ENCODE measurements at regions not wholly inside any gene's neighbourhood (a gene's known extent, or its start where the extent isn't known, plus 50 kb on each side); places are given as distances from the start of the nearest gene placed in this dataset.

DNA sequence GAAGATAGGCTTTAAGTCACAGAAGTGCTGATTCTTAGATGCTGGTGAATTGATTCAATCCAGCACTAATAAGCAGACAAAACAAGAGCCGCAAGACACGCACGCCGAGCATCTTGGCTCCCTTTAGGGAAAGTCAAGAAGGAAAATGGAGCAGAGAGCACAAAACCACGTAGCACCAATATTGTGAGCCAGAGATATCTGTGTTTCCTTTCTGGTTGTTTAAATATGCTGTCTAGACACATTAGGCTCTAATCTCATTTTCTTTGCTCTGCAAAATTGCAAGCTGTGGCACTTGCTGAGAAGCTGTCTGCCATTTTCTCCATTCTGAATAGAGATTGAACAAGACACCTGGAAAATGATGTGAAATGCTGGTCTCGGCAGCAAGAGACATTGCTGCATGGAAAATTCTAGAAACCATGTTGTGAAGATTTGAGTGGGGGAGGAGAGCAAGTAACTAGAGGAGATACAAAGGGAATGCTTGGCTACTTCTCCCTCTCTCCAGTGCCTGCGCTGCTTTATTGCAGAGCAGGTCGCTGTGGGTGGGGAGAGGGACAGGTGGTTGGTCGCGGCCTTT is 336.3 kb downstream of the MED10 start:
- no peaks in the 10 kb centered on the region for H3K4me1 ChIP-seq (ENCODE audit: control insufficient read depth in 2 of 2, insufficient read depth in 2 of 2, low read length in 1 of 2)
- no peaks in the 10 kb centered on the region for H3K36me3 ChIP-seq (ENCODE audit: control insufficient read depth in 2 of 2, insufficient read depth in 2 of 2, low read length in 1 of 2)
- H3K27ac ChIP-seq (ENCODE audit: low read depth in 2 of 2, low read length in 1 of 2): no peak overlapping the region
- no peaks in the 10 kb centered on the region for H3K9me3 ChIP-seq (ENCODE audit: control insufficient read depth in 2 of 2, insufficient read depth in 1 of 2, low read depth in 1 of 2, low read length in 1 of 2)
- no peak overlapping the region for H3K4me3 ChIP-seq (ENCODE audit: low read depth in 1 of 2, low read length in 2 of 2)
- H3K27me3 ChIP-seq (ENCODE audit: control insufficient read depth in 1 of 2, insufficient read depth in 2 of 2, low read length in 2 of 2): no peaks in the 10 kb centered on the region
- 82 to 89% methylated on average over 10 of the region's 10 CpGs for WGBS, 2 donors

DNA sequence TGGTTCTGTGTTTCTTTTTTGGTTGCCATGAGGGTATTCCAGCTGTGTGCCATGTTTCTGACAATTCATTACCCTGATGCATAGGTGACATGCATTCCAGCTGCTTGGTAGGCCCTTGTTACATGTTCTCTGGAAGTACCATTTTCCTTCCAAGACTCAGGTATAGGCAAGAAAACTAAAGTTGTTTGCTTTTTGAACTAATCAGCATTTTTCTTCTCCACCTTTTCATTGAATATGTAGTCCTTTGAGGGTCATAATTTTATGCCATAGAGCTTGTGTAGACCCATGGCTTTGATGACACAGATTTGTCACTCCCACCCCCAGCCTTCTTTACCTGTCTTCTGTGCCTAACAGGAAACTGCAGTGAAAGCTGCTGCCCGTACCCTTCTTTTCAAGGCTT is 339.2 kb downstream of the MED10 start:
- Histone ChIP-seq H3K4me1 (ENCODE audit: control insufficient read depth in 2 of 2, insufficient read depth in 2 of 2, low read length in 1 of 2) (no peaks in the 10 kb centered on the region), H3K9me3 (ENCODE audit: control insufficient read depth in 2 of 2, insufficient read depth in 1 of 2, low read depth in 1 of 2, low read length in 1 of 2) (no peaks in the 10 kb centered on the region), H3K27me3 (ENCODE audit: control insufficient read depth in 1 of 2, insufficient read depth in 2 of 2, low read length in 2 of 2) (no peaks in the 10 kb centered on the region), H3K36me3 (ENCODE audit: control insufficient read depth in 2 of 2, insufficient read depth in 2 of 2, low read length in 1 of 2) (no peaks in the 10 kb centered on the region), H3K4me3 (ENCODE audit: low read depth in 1 of 2, low read length in 2 of 2) (no peak overlapping the region), H3K27ac (ENCODE audit: low read depth in 2 of 2, low read length in 1 of 2) (no peak overlapping the region)
- 78 to 86% methylated on average over 1 of the region's 1 CpG for WGBS, 2 donors

DNA sequence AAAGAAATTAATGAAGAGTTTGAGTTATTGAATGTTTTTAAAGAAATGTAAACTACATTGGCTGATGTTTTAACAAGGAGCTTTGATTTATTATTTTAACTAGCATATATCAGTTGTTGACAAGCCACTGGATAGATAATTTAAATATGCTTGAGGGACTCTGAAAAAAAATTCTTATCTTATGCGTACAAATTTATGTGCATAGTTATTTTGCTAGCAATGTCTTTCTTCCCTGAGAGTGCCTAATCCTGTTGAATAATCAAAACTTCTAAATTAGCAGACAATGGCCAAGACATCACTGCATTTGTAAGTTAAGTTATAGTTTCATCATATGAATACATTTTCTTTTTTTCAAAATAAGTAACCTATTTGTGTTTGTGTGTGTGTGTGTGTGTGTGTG is 342.3 kb downstream of the MED10 start:
- WGBS, 2 donors: 89 to 91% methylated on average over 1 of the region's 1 CpG
- Histone ChIP-seq H3K36me3 (ENCODE audit: control insufficient read depth in 2 of 2, insufficient read depth in 2 of 2, low read length in 1 of 2) (no peaks in the 10 kb centered on the region), H3K4me3 (ENCODE audit: low read depth in 1 of 2, low read length in 2 of 2) (no peak overlapping the region), H3K4me1 (ENCODE audit: control insufficient read depth in 2 of 2, insufficient read depth in 2 of 2, low read length in 1 of 2) (no peaks in the 10 kb centered on the region), H3K9me3 (ENCODE audit: control insufficient read depth in 2 of 2, insufficient read depth in 1 of 2, low read depth in 1 of 2, low read length in 1 of 2) (no peaks in the 10 kb centered on the region), H3K27ac (ENCODE audit: low read depth in 2 of 2, low read length in 1 of 2) (no peak overlapping the region), H3K27me3 (ENCODE audit: control insufficient read depth in 1 of 2, insufficient read depth in 2 of 2, low read length in 2 of 2) (no peaks in the 10 kb centered on the region)

DNA sequence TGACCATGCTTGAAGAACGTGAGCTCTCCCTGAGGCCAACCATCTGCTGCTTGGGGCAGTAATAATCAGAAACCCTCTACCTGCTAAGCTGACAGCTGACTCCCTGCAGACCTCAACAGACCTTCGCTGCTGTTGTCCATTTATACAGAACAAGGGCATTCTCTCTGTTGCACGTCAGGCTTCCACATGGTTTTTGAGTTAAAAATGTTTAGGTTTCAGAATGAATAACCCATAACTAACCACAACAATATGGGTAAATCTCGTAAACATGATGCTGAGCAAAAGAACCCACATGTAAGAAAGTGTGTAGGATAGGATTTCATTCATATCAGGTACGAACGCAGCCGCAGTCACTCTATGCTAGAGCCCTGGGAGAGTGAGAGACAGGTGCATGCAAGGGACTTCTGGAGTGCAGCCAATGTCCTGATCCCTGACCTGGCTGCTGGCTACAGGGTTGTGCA is 348.5 kb downstream of the MED10 start:
- Histone ChIP-seq H3K27me3 (ENCODE audit: control insufficient read depth in 1 of 2, insufficient read depth in 2 of 2, low read length in 2 of 2) (no peaks in the 10 kb centered on the region), H3K4me1 (ENCODE audit: control insufficient read depth in 2 of 2, insufficient read depth in 2 of 2, low read length in 1 of 2) (no peaks in the 10 kb centered on the region), H3K27ac (ENCODE audit: low read depth in 2 of 2, low read length in 1 of 2) (no peak overlapping the region), H3K4me3 (ENCODE audit: low read depth in 1 of 2, low read length in 2 of 2) (no peak overlapping the region), H3K9me3 (ENCODE audit: control insufficient read depth in 2 of 2, insufficient read depth in 1 of 2, low read depth in 1 of 2, low read length in 1 of 2) (peaks cover 0 to 2% of the 10 kb centered on the region in 2 donors), H3K36me3 (ENCODE audit: control insufficient read depth in 2 of 2, insufficient read depth in 2 of 2, low read length in 1 of 2) (no peaks in the 10 kb centered on the region)
- 64 to 75% methylated on average over 7 of the region's 7 CpGs for WGBS, 2 donors

DNA sequence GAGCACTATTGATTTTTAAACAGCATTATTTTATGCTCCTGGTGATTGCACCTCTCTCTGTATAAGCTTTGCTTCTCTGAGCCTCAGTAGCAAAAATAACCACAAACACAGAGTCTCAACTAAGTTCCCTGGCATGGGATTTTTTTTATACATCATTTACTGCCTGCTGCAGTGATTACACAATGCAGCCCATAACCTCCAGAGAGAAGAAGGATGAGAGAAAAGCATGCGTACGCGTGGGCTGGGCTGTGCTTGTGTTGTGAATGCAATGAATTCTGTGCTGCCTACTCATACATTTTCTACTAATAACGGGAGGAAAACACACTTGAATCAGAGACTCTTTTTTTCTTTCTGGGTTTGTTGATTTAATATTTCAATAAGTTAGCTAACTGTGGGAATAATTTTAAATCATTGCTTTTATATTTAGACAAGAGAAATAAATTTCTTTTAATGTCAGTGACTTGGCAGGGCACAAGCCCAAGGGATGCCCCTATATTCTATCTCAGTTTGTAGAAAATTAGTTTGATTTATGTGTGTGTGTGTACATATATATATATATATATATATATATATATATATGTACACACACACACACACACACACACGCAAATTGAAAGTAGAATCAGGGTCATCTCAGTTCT is 351.5 kb downstream of the MED10 start:
- no peaks in the 10 kb centered on the region for H3K4me1 ChIP-seq (ENCODE audit: control insufficient read depth in 2 of 2, insufficient read depth in 2 of 2, low read length in 1 of 2)
- H3K9me3 ChIP-seq (ENCODE audit: control insufficient read depth in 2 of 2, insufficient read depth in 1 of 2, low read depth in 1 of 2, low read length in 1 of 2): peaks cover 0 to 2% of the 10 kb centered on the region in 2 donors
- H3K27me3 ChIP-seq (ENCODE audit: control insufficient read depth in 1 of 2, insufficient read depth in 2 of 2, low read length in 2 of 2): no peaks in the 10 kb centered on the region
- WGBS, 2 donors: 49 to 50% methylated on average over 5 of the region's 5 CpGs
- H3K36me3 ChIP-seq (ENCODE audit: control insufficient read depth in 2 of 2, insufficient read depth in 2 of 2, low read length in 1 of 2): no peaks in the 10 kb centered on the region
- H3K4me3 ChIP-seq (ENCODE audit: low read depth in 1 of 2, low read length in 2 of 2): no peak overlapping the region
- H3K27ac ChIP-seq (ENCODE audit: low read depth in 2 of 2, low read length in 1 of 2): no peak overlapping the region

DNA sequence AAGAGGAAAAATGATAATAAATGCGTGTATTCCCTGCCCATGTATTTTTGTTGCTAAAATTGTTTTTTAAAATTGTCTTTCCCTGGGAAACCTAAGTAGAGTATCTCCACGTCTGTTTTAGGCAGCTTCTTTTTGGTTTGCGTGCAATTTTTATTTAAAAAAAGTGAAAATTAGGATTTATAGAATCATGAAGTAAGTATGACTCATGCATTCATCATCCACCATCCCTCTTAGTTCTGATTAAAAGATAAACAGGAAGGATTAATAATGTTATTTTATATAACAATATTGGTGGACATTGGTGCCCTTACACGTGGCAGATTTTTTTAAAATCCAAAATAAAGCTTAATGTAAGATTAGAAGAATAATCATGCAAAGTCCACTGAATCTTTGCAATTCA is 358.7 kb downstream of the MED10 start:
- no peak overlapping the region for H3K4me3 ChIP-seq (ENCODE audit: low read depth in 1 of 2, low read length in 2 of 2)
- no peaks in the 10 kb centered on the region for H3K9me3 ChIP-seq (ENCODE audit: control insufficient read depth in 2 of 2, insufficient read depth in 1 of 2, low read depth in 1 of 2, low read length in 1 of 2)
- H3K27me3 ChIP-seq (ENCODE audit: control insufficient read depth in 1 of 2, insufficient read depth in 2 of 2, low read length in 2 of 2): no peaks in the 10 kb centered on the region
- 43 to 59% methylated on average over 4 of the region's 4 CpGs for WGBS, 2 donors
- no peaks in the 10 kb centered on the region for H3K4me1 ChIP-seq (ENCODE audit: control insufficient read depth in 2 of 2, insufficient read depth in 2 of 2, low read length in 1 of 2)
- H3K36me3 ChIP-seq (ENCODE audit: control insufficient read depth in 2 of 2, insufficient read depth in 2 of 2, low read length in 1 of 2): no peaks in the 10 kb centered on the region
- H3K27ac ChIP-seq (ENCODE audit: low read depth in 2 of 2, low read length in 1 of 2): no peak overlapping the region

DNA sequence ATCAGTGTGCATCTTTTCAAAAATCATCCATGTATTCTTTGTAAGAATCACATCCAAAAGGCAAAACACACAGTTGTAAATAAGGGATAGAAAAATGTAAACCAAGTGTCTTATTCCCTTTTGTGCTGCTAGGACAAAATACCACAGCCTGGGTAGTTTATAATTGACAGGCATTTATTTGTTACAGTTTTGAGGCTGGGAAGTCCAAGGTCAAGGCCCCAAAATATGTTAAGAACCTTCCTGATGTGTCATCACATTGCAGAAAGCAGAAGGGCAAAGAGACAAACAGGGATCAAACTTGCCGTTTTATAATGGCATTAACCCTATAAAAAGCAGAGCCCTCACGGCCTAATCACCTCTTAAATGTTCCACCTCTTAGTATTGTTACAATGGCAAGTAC is 364.8 kb downstream of the MED10 start:
- WGBS, 2 donors: 58 to 63% methylated on average over 2 of the region's 2 CpGs
- no peak overlapping the region for H3K4me3 ChIP-seq (ENCODE audit: low read depth in 1 of 2, low read length in 2 of 2)
- no peaks in the 10 kb centered on the region for H3K36me3 ChIP-seq (ENCODE audit: control insufficient read depth in 2 of 2, insufficient read depth in 2 of 2, low read length in 1 of 2)
- H3K9me3 ChIP-seq (ENCODE audit: control insufficient read depth in 2 of 2, insufficient read depth in 1 of 2, low read depth in 1 of 2, low read length in 1 of 2): peaks cover 0 to 2% of the 10 kb centered on the region in 2 donors
- no peaks in the 10 kb centered on the region for H3K27me3 ChIP-seq (ENCODE audit: control insufficient read depth in 1 of 2, insufficient read depth in 2 of 2, low read length in 2 of 2)
- no peak overlapping the region for H3K27ac ChIP-seq (ENCODE audit: low read depth in 2 of 2, low read length in 1 of 2)
- no peaks in the 10 kb centered on the region for H3K4me1 ChIP-seq (ENCODE audit: control insufficient read depth in 2 of 2, insufficient read depth in 2 of 2, low read length in 1 of 2)

DNA sequence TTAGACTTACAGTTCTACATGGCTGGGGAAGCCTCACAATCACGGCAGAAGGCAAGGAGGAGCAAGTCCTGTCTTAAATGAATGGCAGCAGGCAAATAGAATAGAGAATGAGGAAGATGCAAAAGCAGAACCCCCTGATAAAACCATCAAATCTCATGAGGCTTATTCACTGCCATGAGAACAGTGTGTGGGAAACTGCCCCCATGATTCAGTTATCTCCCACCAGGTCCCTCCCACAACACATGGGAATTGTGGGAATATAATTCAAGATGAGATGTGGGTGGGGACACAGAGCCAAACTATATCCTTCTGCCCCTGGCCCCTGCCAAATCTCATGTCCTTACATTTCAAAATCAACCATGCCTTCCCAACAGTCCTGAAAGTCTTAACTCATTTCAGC is 367.1 kb downstream of the MED10 start:
- Histone ChIP-seq H3K27ac (ENCODE audit: low read depth in 2 of 2, low read length in 1 of 2) (no peak overlapping the region), H3K4me1 (ENCODE audit: control insufficient read depth in 2 of 2, insufficient read depth in 2 of 2, low read length in 1 of 2) (no peaks in the 10 kb centered on the region), H3K4me3 (ENCODE audit: low read depth in 1 of 2, low read length in 2 of 2) (no peak overlapping the region), H3K9me3 (ENCODE audit: control insufficient read depth in 2 of 2, insufficient read depth in 1 of 2, low read depth in 1 of 2, low read length in 1 of 2) (peaks cover 2 to 3% of the 10 kb centered on the region in 2 donors), H3K27me3 (ENCODE audit: control insufficient read depth in 1 of 2, insufficient read depth in 2 of 2, low read length in 2 of 2) (no peaks in the 10 kb centered on the region), H3K36me3 (ENCODE audit: control insufficient read depth in 2 of 2, insufficient read depth in 2 of 2, low read length in 1 of 2) (no peaks in the 10 kb centered on the region)
- 61 to 71% methylated on average over 1 of the region's 1 CpG for WGBS, 2 donors

DNA sequence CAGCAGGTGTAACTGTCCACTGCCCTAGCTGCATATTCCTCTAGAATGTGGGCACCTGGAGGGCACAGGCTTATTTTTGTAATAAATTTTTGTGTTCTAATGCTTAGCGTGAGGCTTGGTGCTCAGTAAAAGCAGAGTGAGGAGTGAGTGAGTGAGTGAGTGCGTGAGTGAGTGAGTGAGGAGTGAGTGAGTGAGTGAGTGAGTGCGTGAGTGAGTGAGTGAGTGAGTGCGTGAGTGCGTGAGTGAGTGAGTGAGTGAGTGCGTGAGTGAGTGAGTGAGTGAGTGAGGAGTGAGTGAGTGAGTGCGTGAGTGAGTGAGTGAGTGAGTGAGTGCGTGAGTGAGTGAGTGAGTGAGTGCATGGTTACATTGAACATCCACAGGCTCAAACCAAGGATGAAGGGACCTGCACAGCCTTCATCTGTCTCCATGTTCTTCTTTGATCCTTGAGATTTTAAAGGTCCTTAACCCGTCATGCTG is 371.5 kb downstream of the MED10 start:
- Histone ChIP-seq H3K4me1 (ENCODE audit: control insufficient read depth in 2 of 2, insufficient read depth in 2 of 2, low read length in 1 of 2) (no peaks in the 10 kb centered on the region), H3K9me3 (ENCODE audit: control insufficient read depth in 2 of 2, insufficient read depth in 1 of 2, low read depth in 1 of 2, low read length in 1 of 2) (peaks cover 2 to 3% of the 10 kb centered on the region in 2 donors), H3K36me3 (ENCODE audit: control insufficient read depth in 2 of 2, insufficient read depth in 2 of 2, low read length in 1 of 2) (no peaks in the 10 kb centered on the region), H3K4me3 (ENCODE audit: low read depth in 1 of 2, low read length in 2 of 2) (no peak overlapping the region), H3K27me3 (ENCODE audit: control insufficient read depth in 1 of 2, insufficient read depth in 2 of 2, low read length in 2 of 2) (no peaks in the 10 kb centered on the region), H3K27ac (ENCODE audit: low read depth in 2 of 2, low read length in 1 of 2) (no peak overlapping the region)
- WGBS, 2 donors: 75 to 78% methylated on average over 9 of the region's 9 CpGs
